GM21515 (cell line): ENCODE measurements at regions not wholly inside any gene's neighbourhood (a gene's known extent, or its start where the extent isn't known, plus 50 kb on each side); places are given as distances from the start of the nearest gene placed in this dataset.

Experiments used
- ATAC-seq: cut with Tn5 transposase; IDR thresholded peaks from one replicate; pipeline ENCODE4 v1.9.1; 2021; ENCODE audit not compliant: unreplicated experiment

DNA sequence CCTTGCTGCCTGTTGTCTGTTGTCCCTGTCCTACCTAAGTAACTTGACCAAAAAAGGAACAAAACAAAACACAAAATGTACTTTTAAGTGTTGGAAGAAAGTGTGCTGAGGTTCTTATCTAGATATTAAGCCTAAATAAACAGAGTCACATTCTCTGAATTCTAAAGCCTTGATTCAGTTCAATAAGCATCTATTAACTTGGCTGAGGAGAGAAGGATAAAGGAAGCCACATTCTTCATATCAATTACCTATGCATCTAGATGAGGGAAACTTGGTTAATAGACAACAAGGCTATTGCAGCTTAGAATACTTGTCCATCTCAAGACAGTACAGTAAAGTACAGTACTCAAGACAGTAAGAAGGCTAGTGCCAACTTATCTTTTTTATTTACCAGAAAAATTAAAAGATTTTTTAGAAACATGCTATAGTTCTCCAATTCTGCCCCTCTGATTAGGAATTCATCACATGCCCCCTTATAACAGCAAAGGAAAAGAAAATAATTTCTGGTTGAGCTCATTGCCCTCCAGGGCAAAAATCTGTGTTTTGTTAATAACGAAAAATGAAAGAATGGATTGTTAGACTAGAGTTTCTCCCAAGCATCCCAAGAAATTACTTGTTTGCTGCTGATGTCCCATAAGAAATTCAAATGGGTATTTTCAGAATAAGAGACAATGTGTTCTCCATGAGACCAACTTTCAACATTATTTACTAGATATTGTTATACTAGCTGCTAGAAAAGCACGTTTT is 546.5 kb upstream of the SEMA3D start:
- ATAC-seq: no peak

GRCh38 chr7:85730012-85730411 is 543.2 kb upstream of the SEMA3D start:
- ATAC-seq: no peak

GRCh38 chr7:85725026-85725425 is 538.2 kb upstream of the SEMA3D start:
- ATAC-seq: no peak

DNA sequence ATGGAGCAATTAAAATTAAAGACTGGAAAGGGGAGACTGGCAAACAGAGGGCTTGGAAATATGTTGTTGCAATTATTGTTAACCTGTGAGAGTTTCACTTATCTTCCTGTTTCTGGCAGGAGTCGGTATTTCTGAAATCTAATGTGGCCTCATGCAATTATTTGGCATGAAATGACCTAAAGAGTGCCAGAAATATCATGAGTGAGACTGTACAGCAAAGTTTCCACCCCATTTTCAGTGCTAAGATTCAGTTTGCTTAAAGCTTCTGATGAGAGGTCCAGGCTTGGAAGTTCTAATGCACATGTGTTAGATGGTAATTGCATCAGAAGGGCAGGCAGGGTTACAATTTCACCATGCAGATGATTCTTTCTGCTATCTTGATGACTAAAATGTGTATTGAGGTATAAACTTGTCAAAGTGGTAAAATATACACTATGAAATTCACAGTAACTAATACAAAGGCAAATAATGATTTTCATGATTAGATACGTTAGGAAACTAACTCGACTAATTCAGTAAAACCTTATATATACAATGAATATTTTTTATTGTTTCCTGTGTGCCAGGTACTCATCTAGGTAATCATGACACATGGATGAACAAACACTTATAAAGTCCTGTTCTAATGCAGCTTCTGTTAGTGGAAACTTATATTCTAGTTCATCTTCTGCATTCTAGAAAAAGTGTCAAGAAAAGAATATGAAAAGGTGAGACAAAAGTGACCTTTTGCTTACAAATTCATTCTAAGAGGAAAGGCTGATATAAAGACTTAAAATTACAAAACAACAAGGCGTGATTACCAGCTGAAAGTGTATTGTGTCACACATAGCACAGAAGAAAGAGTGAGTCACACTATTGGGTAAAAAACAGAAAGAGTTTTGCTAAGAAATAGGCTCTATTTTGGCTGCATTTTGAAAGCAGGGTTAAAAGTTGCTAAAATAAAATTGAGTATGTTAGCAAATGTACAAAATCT is 533.4 kb upstream of the SEMA3D start:
- ATAC-seq: no peak

- no peak for ATAC-seq
Observed at GRCh38 chr7:85716353-85716752, 529.5 kb upstream of the SEMA3D start.

DNA sequence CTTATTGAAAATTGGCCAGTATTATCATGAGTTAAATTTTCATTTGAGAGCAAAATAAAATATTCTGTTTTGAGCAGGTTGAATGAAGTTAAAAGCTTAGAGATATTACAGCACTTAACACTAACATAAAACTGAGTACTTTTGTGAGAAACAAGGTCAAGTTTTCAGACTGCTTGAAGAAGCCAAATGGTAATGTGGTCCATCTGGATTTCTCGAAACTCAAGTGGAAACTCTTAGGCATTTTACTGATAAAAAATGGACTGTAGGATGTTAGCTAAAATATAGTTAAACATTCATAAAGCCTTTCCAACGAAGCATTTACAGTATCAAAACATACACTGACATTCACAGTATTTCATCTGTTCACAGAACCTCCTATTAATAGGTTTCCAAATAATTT is 528.1 kb upstream of the SEMA3D start:
- ATAC-seq: no peak

DNA sequence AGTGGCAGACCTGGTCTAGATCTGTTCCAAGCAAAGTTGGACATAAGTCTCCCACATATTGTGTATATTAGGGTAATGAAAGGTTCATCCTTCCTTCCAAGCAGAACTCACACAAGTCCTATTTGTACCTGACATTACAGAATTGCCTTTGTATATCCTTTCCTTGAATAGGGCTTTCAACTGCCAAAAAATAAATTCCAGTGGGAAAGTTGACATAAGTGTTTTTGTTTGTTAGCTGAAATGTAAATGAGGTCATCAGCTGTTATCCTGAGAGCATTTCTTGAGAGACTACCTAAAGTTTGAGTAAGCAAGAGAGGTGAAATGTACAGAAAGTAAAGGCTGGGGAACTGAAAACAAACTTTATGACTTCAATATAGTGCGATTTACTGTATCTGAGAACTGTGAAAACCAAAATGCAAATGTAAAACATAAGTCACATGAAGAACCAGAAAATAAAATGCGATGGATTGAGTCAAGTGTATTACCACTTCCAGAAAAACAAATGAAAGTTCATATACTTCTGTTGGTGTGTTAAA is 527.3 kb upstream of the SEMA3D start:
- ATAC-seq: no peak

DNA sequence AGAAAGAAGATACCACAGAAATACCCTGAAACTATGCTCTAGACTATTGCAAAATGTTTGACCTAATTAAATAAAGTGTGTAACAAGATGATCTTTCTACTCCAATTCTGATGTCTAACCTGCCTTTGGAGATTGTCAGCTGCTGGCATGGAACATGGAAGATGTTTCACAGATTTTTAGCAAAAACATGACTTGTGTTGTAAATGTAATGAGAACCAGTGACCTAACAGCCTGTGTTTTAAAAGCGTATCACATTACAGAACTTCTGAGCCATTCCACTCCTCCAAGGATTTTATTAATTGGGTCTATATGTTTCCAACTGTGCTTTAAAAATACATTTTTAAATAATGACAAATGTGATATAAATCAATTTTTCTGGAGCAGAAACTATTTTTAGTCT is 526.3 kb upstream of the SEMA3D start:
- no peak for ATAC-seq

GRCh38 chr7:85711894-85712293 is 525.0 kb upstream of the SEMA3D start:
- no peak for ATAC-seq

DNA sequence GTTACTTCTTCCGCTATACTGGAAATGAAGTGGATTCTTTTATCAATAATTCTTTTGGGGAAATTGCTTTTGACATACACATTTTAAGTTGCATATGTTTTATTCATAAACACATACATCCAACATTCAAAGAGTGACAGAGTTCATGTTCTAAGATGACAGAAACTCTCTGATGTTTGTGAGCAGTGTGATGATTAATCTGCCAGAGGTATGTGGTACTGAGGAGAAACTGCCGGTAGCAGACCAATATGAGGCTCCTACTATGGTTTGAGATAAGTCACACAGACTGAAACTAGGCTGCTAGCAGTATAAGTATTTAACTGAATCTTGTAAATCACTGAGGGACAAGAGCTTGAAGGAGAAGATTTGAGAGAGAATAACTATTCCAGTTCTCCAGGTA is 524.1 kb upstream of the SEMA3D start:
- no peak for ATAC-seq

GRCh38 chr7:85708221-85708620 is 521.4 kb upstream of the SEMA3D start:
- no peak for ATAC-seq

GRCh38 chr7:85705076-85705475 is 518.2 kb upstream of the SEMA3D start:
- no peak for ATAC-seq

- no peak for ATAC-seq
Observed at GRCh38 chr7:85703251-85704010, 516.6 kb upstream of the SEMA3D start.

- no peak for ATAC-seq
Observed at GRCh38 chr7:85702348-85702747, 515.5 kb upstream of the SEMA3D start.

DNA sequence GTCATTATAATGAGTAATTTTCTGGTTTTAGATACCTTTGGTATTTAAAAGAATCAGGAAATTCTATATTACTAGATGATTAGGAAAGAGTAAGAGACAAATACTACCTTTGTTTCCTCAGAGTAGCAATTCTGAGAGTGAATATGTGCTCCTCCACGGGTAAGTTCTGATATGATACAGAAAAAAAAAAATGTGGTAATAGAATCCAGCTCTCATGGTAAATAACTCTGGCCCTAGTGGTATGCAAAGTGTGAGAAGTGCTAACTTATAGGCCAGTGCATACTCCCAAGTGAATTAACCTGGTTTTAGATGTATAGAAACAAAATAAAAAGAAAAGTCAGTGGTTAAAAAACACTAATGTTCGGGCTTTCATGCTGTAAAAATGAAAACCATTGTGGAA is 512.6 kb upstream of the SEMA3D start:
- no peak for ATAC-seq

GRCh38 chr7:85695533-85695932 is 508.7 kb upstream of the SEMA3D start:
- ATAC-seq: no peak

GRCh38 chr7:85695041-85695440 is 508.2 kb upstream of the SEMA3D start:
- no peak for ATAC-seq

- ATAC-seq: no peak
Observed at GRCh38 chr7:85693326-85693725, 506.5 kb upstream of the SEMA3D start.

DNA sequence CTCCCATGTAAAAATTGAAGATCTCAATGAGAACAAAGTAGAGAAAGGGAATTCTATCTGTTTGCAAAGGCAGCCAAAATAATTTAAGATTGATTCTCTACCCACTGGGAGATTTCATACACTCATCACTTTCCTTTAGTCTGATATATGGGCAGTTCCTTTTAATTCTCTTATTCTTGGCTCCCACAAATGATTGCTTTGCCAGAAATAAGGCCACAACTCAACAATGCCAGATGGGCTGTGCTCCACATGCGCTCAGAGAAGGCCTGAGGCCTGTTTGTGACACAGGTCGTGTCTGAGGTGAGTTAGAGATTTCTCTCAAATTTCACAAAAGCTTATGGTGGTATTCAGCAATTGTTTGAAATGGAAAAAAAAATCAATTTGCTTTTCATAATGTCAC is 501.9 kb upstream of the SEMA3D start:
- ATAC-seq: no peak

DNA sequence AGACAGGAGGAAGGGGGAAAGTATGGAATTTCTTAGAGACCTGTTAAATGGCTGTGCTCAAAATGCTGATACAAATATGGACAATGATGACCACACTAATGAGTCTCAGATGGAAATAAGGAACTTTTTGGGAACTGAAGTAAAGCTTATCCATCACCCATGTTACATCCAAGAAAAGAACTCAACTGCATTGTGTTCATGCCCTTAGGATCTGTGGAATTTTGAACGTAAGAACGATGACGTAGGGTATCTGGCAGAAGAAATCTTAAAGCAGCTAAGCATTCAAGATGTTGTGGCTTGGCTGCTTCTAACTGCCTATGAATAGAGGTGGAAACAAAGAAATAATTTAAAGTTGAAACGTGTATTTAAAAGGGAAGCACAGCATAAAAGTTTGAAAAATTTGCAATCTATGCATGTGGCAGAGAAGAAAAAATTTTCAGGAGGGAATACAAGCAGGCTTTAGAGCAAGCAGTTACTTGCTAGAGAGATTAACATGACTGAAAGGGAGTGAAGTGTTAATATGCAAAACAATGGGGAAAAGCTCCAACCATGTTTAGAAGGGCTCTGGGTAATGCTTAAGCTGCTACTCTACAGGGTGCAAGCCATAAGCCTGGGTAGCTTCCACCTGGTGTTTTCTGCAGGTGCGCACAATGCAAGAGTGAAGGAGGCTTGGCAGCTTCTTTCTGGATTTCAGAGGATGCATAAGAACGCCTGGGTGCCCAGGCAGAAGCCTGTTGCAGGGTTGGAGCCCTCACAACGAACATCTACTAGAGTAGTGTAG is 499.7 kb upstream of the SEMA3D start:
- ATAC-seq: no peak
